ENCODE measurements at regions not wholly inside any gene's neighbourhood (a gene's known extent, or its start where the extent isn't known, plus 50 kb on each side); places are given as distances from the start of the nearest gene placed in this dataset.

DNA sequence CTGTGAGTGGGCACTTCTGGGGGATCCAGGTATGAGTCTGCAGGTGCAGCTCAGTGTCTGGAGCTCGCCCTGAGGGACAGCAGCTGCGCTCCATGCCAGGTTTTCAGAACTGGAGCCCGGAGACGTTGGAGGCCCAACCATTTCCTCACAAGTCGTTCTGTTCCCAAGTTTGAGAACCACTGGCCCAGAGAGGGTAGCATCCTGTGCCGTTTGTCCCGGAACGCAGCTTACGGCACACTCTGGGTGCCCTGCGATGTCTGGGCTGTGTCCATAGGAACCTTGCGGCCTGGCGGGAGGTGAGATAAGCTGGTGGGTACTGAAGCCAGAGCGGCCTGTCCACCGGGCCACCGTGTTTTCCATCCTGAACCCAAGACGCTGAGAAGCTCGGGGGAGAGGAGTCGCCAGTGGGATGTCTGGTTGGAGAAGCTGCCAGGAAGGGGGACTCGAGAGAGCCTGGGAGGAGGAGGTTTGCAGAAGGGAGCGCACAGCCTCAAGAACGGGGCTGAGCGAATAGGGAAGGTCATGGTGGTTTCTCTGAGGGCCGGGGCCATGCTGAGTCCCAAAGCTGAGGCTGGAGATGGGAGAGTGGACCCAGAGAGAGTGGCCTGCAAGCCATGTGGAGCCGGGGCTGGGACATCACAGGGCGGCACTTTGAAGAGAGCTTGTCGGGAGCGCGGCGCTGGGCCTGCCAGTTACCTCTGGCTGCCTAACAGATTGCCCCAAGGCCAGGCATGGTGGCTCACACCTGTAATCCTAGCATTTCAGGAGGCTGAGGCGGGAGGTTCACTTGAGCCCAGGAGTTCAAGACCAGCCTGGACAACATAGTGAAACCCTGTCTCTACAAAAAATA is 211.0 kb upstream of the GSE1 start:
- DNase-seq (ENCODE audit: low spot score): no peak

DNA sequence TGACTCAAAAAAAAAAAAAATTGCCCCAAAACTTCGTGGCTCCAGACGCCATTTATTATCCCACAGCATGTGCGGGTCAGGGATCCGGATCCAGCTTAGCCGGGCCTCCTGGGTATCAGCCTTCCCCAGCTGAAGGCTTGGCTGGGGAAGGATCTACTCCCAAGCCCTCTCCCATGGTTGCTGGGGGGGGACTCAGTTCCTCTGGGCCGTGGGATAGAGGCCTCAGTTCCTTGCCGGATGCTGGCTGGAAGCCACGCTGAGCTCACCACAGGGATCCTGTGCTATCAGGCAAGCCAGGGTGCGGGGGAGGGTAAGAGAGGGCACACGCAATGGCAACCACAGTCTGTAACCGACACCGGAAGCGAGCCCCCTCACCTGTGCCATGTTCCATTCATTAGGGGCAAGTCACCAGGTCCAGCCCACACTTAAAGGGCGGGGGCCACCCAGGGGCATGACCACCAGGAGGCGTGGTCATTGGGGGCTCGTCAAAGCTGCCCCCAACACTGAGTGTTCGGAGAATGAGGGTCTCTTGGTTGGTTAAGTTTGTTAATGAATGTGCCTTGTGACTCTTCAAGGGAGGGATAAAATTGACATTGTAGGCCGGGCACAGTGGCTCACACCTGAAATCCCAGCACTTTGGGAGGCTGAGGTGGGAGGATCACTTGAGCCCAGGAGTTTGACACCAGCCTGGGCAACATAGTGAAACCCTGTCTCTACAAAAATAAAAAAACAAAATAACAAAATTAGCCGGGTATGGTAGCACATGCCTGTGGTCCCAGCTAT is 210.0 kb upstream of the GSE1 start:
- DNase-seq (ENCODE audit: low spot score): no peak

- no peak for DNase-seq (ENCODE audit: low spot score)
These were observed 209.4 kb upstream of the GSE1 start for GRCh38 chr16:85403693-85404092.

DNA sequence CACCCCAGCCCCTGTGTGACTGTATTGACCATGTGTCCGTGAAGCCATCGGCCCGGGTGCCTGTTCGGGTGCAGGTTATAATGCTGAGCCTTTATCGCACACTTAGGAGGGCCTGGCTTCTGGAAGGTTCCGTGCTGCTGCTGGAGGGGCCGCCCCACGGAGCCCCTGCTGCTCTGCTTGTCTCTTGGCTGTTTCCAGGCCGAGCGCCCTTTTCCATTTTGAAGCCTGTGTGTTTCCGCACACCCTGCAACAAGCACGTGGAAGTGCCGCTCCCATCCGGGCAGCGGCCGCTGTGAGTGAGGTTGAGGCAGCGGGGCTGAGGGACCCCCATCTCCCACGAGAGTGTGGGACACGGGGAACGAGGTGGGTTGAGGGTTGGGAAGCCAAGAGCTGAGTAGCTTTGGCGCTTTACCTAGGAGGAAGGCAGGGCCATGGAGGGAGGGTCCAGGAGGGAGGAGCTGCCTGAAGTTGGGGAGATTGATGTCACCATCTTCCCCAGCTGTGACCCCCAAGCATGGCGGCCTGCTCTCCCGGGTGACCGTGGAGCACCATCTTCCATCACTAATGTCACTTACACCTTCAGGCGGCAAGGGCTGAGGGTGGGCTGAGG is 200.1 kb upstream of the GSE1 start:
- DNase-seq (ENCODE audit: low spot score): no peak

DNA sequence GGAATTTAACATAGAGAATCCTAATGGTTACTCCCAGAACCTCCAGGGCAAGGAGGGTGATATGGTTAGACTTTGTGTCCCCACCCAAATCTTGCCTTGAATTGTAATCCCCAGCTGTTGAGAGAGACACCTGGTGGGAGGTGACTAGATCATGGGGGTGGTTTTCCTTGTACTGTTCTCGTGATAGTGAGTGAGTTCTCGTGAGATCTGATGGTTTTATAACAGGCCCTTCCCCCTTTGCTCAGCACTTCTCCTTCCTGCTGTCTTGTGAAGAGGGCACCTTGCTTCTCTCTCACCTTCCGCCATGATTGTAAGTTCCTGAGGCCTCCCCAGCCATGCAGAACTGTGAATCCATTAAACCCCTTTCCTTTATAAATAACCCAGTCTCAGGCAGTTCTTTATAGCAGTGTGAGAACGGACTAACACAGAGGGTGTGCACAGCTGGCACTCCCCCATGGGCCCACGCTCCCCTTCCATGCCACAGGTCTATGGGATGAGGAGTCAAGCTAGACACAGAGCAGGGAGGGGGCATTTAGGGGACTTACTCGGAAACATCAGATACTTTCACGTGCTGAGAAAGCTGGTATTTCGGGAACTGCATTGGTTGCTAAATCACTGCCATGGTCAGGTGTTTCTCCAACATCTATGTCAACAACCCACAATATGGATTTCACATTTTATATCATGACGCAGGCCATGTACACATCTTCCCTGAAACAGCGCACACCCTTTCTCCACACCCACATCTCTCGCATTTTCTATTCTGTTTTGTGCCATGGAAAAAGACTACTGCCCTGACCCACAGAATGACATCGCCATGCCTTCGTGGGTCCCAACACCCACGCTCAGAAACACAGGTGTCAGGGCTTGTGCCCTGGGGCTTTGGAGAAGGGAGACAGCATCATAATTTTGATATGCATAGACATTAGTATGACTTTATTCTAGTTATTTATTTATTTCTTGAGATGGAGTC is 199.1 kb upstream of the GSE1 start:
- no peak for DNase-seq (ENCODE audit: low spot score)

GRCh38 chr16:85415196-85416090 is 197.7 kb upstream of the GSE1 start:
- DNase-seq (ENCODE audit: low spot score): no peak

DNA sequence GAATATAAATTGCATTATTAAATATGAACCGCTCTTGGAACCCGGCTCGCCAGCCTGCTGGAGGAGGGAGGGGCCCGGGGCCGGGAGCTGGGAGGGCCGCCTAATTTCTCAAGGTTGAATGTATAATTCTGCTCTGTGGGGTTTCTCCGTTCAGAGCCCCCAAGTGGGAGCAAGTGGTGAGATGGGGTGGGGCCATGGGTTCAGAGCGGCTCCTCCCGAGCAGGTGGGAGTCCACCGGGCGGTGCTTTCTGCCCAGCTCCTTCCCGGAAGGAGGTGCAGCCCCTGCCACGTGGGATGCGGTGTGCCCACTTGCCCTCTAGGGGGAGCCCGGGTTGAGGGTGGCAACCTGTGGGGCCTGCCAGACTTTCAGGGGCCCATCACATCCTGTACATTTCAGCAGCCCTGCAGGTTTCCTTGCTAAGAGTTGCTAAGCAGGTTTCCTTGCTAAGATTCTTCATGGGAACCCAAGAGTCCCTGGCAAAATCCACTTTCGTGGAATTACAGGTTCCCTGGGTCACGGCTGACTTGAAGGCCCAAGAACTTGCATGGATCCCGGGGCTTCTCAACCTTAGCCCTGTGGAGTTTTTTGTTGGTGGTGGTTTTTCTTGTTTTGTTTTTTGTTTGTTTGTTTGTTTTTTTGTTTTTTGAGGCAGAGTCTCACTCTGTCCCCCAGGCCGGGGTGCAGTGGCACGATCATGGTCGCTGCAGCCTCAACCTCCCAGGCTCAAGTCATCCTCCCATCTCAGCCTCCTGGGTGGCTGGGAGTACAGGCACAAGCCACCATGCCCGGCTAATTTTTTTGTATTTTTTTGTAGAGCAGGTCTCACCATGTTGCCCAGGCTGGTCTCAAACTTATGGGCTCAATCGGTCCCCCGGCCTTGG is 196.7 kb upstream of the GSE1 start:
- DNase-seq (ENCODE audit: low spot score): no peak

DNA sequence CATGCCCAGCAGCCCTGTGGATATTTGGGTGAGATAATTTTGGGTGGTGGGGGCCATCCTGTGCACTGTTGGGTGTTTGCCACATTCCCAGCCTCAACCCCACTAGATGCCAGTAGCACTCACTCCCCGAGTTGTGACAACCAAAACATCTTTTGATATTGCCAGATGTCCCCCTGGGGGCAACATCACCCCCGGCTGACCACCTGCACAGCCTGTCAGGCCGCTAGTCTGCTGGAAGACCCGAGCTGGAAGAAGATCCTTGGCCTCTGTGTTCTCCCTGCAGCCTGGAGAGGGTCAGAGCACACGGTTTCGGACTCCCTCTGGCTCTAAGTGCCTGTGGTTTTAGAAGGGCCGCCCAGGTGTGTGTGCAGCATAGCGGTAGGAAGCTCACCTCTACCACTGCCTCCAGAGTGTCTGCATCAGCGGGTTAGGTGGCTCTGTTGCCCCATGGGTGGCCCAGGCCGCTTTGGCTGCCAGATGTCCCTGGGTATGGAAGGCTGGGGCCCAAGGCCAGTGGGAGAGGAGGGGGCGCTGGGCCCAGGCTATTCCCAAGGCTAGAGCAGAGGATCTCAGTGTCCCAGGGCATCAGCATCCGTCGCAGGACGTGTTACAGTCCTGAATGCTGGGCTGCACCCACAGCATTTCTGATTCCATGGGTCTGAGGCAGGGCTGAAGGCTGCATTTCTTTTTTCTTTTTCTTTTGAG is 195.8 kb upstream of the GSE1 start:
- DNase-seq (ENCODE audit: low spot score): no peak

DNA sequence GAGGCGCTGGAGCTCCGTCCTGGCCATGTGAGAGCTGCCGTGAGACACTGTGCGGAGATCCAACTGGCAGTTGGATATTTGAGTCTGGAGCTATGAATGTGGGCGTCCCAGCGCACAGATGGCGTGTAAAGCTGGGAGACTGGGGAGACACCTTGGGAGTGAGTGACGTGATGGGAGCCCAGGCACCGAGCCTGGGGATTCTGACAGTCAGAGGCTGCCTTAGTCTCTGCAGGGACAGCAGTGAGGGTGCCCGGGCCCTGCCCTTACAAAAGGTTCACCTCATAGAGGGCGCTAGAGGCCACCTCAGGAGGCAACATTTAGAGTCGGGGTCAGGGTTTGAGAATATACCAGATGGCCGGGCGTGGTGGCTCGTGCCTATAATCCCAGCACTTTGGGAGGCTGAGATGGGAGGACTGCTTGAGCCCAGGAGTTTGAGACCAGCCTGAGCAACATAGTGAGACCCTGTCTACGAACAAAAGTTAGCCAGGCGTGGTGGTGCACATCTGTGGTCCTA is 194.1 kb upstream of the GSE1 start:
- DNase-seq (ENCODE audit: low spot score): peak; percentile 50

- no peak for DNase-seq (ENCODE audit: low spot score)
These were observed 193.4 kb upstream of the GSE1 start for GRCh38 chr16:85419503-85420408.

- DNase-seq (ENCODE audit: low spot score): no peak
These were observed 192.4 kb upstream of the GSE1 start for GRCh38 chr16:85420501-85421337.

DNA sequence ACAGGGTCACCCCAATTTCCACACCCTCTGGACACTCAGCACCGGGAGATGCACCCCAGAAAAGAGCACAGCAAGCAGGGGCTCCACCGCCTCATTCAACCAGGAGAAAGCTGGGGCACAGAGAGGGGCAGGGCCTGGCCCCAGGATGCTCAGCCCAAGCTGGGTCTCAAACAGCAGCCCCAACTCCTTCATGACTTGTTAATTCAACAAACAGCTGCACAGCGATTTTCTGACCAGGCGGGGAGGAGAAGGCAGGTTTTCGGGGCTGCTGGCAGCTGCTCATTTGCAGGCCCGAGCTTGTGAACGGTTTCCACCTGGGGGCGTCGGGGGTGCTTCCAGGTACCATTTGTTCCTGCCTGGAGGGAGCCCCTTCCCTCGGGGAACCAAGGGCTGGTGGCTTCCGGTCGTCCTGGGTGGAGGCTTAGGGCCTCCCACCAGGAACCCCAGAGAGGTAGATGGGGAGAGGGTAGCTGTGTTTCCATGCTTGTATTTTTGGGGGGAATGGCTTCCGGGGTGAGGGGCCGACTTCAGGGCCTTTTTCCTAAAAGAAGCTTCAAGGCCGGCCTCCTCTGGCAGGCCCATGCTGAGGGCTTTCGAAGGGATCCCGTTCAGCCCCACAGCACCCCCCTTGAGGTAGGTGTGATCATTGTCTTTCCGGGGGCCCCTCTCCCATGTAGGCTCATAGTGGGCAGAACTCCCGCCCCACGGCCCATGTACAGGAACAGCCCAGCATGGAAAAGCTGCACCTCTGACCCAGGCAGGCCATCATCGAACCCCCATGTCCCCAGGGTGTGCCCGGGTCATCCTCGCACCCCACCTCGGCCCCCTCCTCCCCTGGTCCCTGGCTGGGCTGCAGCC is 191.6 kb upstream of the GSE1 start:
- DNase-seq (ENCODE audit: low spot score): no peak

- DNase-seq (ENCODE audit: low spot score): no peak
These were observed 190.9 kb upstream of the GSE1 start for GRCh38 chr16:85422196-85422631.

DNA sequence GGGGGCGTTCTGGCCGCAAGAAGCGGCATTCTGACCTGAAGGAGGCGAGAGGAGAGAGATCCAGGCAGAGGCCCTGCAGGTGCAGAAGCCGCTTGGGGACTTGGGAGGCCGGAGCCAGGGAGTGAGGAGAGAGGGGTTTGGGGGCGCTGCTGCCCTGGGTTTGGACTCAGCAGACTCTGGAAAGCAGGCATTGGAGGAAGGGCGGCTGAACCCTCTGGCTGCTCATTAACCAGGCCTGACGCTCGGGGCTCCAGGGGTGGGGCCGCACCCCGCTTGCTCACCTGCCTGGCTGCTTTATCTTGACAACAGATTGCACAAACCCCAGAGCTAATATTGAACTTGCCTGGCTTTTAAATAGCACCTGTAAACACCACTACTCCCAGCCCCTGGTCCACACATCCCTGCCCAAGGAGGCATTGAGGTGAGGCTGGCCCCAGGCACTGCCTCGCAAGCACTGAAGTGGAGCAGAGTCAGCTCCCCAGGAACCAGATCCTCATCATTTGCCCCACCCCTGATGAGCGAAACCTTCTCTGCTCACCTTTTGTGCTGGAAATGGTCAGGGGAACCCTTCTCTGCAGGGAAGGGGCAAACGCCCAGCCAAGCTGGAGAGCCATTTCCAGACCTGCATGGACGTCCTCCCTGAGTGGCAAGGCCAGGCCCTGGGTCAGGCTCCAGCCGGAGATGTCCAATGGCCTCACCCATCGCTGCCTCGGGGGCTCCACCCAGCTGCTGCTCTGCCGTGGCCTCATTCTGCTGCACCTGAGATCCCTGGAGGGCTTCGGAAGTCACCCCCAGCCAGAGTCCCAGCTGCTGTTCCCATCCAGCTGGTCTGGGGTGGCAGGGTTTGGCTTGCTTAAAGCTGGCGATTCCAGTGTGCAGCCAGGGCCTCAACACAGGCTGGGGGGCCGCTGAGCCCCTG is 190.2 kb upstream of the GSE1 start:
- DNase-seq (ENCODE audit: low spot score): no peak

- no peak for DNase-seq (ENCODE audit: low spot score)
These were observed 189.5 kb upstream of the GSE1 start for GRCh38 chr16:85423631-85424030.
